GM23338 (cell line): ENCODE measurements at regions not wholly inside any gene's neighbourhood (a gene's known extent, or its start where the extent isn't known, plus 50 kb on each side); places are given as distances from the start of the nearest gene placed in this dataset.

Source experiments
- CREB1 ChIP-seq: fragments of 250-450 bp; sonication (Bioruptor Pico); IDR thresholded peaks from 2 replicates; pipeline ENCODE4 v1.5.0; 2020; ENCODE audit warnings: low read depth, mild to moderate bottlenecking, moderate library complexity
- EZH2 ChIP-seq: fragments of 200-600 bp; sonication (generic); IDR thresholded peaks from one replicate; pipeline ENCODE4 v1.8.0; 2017; ENCODE audit warnings: antibody characterized with exemption, mild to moderate bottlenecking, low read depth; ENCODE audit not compliant: unreplicated experiment
- EZH2phosphoT487 ChIP-seq: fragments of 200-600 bp; sonication (generic); IDR thresholded peaks from one replicate; pipeline ENCODE4 v1.8.1; 2018; ENCODE audit warnings: antibody characterized with exemption; ENCODE audit not compliant: unreplicated experiment
- JUNB ChIP-seq: IDR thresholded peaks from one replicate; pipeline ENCODE4 v1.6.1; 2016; ENCODE audit warnings: antibody characterized with exemption; ENCODE audit not compliant: unreplicated experiment
- NANOG ChIP-seq: IDR thresholded peaks from 2 replicates; pipeline ENCODE4 v1.6.1; 2016; ENCODE audit warnings: antibody characterized with exemption, borderline replicate concordance
- POLR2AphosphoS5 ChIP-seq: IDR thresholded peaks from 2 replicates; pipeline ENCODE4 v1.6.1; 2016; ENCODE audit warnings: antibody characterized with exemption, low read depth
- STAT1 ChIP-seq: IDR thresholded peaks from one replicate; pipeline ENCODE4 v1.6.1; 2016; ENCODE audit warnings: antibody characterized with exemption; ENCODE audit not compliant: unreplicated experiment
- TF ChIP-seq, protein P1 (sequence below), 2 experiments: fragments of 200-600 bp in 1 of 2; sonication (generic) in 1 of 2; conservative IDR thresholded peaks; 2 replicates each; pipeline versions ENCODE4 v1.5.1 to v1.6.1; 2016 to 2017; ENCODE audit warnings: antibody characterized with exemption in 2 of 2, low read depth in 2 of 2, mild to moderate bottlenecking in 2 of 2, moderate library complexity in 1 of 2
- TF ChIP-seq, protein P2 (sequence below): IDR thresholded peaks from one replicate; pipeline ENCODE4 v1.6.1; 2018; ENCODE audit warnings: antibody characterized with exemption; ENCODE audit not compliant: unreplicated experiment
- TF ChIP-seq, protein P3 (sequence below): fragments of 250-450 bp; sonication (Bioruptor Pico); IDR thresholded peaks from 2 replicates; pipeline ENCODE4 v1.5.0; 2020; ENCODE audit warnings: mild to moderate bottlenecking, moderate library complexity
- TF ChIP-seq, protein P4 (sequence below): IDR thresholded peaks from 2 replicates; pipeline ENCODE4 v1.6.1; 2016; ENCODE audit warnings: antibody characterized with exemption

DNA sequence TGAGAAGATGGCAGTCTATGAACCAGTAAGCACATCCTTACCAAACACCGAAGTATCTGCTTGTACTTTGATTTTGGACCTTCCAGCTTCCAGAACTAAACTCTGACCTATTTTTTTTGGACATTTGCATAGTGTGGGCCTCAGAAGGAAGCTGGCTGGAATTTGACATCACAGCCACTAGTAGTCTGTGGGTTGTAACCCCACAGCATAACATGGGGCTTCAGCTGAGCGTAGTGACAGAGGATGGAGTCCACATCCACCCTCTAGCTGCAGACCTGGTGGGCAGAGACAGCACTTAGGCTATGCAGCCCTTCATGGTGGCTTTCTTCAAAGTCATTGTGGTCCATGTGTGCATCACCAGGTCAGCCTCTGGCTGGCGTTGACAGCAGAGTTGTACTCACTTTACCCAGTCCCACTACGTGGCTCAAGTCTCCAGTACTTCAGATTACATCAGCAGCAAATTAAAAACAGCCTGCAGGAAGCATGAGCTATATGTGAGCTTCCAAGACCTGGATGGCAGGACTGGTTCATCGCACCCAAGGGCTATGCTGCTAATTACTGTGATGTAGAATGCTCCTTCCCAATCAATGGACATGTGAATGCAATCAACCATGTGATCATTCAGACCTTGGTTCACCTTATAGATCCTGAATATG, 58.6 kb upstream of the VPREB1 start:
- TF ChIP-seq, protein P1, sequence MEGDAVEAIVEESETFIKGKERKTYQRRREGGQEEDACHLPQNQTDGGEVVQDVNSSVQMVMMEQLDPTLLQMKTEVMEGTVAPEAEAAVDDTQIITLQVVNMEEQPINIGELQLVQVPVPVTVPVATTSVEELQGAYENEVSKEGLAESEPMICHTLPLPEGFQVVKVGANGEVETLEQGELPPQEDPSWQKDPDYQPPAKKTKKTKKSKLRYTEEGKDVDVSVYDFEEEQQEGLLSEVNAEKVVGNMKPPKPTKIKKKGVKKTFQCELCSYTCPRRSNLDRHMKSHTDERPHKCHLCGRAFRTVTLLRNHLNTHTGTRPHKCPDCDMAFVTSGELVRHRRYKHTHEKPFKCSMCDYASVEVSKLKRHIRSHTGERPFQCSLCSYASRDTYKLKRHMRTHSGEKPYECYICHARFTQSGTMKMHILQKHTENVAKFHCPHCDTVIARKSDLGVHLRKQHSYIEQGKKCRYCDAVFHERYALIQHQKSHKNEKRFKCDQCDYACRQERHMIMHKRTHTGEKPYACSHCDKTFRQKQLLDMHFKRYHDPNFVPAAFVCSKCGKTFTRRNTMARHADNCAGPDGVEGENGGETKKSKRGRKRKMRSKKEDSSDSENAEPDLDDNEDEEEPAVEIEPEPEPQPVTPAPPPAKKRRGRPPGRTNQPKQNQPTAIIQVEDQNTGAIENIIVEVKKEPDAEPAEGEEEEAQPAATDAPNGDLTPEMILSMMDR (conservative IDR thresholded peaks at IDR 0.05; ENCODE audit: low read depth in 2 of 2) = no peak
- TF ChIP-seq, protein P2, sequence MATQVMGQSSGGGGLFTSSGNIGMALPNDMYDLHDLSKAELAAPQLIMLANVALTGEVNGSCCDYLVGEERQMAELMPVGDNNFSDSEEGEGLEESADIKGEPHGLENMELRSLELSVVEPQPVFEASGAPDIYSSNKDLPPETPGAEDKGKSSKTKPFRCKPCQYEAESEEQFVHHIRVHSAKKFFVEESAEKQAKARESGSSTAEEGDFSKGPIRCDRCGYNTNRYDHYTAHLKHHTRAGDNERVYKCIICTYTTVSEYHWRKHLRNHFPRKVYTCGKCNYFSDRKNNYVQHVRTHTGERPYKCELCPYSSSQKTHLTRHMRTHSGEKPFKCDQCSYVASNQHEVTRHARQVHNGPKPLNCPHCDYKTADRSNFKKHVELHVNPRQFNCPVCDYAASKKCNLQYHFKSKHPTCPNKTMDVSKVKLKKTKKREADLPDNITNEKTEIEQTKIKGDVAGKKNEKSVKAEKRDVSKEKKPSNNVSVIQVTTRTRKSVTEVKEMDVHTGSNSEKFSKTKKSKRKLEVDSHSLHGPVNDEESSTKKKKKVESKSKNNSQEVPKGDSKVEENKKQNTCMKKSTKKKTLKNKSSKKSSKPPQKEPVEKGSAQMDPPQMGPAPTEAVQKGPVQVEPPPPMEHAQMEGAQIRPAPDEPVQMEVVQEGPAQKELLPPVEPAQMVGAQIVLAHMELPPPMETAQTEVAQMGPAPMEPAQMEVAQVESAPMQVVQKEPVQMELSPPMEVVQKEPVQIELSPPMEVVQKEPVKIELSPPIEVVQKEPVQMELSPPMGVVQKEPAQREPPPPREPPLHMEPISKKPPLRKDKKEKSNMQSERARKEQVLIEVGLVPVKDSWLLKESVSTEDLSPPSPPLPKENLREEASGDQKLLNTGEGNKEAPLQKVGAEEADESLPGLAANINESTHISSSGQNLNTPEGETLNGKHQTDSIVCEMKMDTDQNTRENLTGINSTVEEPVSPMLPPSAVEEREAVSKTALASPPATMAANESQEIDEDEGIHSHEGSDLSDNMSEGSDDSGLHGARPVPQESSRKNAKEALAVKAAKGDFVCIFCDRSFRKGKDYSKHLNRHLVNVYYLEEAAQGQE = no peak
- TF ChIP-seq EZH2 (no peak), POLR2AphosphoS5 (no peak), EZH2phosphoT487 (no peak), CREB1 (CRISPR knock-in tag) (no peak), JUNB (no peak), NANOG (no peak), STAT1 (no peak)
- TF ChIP-seq, protein P3, sequence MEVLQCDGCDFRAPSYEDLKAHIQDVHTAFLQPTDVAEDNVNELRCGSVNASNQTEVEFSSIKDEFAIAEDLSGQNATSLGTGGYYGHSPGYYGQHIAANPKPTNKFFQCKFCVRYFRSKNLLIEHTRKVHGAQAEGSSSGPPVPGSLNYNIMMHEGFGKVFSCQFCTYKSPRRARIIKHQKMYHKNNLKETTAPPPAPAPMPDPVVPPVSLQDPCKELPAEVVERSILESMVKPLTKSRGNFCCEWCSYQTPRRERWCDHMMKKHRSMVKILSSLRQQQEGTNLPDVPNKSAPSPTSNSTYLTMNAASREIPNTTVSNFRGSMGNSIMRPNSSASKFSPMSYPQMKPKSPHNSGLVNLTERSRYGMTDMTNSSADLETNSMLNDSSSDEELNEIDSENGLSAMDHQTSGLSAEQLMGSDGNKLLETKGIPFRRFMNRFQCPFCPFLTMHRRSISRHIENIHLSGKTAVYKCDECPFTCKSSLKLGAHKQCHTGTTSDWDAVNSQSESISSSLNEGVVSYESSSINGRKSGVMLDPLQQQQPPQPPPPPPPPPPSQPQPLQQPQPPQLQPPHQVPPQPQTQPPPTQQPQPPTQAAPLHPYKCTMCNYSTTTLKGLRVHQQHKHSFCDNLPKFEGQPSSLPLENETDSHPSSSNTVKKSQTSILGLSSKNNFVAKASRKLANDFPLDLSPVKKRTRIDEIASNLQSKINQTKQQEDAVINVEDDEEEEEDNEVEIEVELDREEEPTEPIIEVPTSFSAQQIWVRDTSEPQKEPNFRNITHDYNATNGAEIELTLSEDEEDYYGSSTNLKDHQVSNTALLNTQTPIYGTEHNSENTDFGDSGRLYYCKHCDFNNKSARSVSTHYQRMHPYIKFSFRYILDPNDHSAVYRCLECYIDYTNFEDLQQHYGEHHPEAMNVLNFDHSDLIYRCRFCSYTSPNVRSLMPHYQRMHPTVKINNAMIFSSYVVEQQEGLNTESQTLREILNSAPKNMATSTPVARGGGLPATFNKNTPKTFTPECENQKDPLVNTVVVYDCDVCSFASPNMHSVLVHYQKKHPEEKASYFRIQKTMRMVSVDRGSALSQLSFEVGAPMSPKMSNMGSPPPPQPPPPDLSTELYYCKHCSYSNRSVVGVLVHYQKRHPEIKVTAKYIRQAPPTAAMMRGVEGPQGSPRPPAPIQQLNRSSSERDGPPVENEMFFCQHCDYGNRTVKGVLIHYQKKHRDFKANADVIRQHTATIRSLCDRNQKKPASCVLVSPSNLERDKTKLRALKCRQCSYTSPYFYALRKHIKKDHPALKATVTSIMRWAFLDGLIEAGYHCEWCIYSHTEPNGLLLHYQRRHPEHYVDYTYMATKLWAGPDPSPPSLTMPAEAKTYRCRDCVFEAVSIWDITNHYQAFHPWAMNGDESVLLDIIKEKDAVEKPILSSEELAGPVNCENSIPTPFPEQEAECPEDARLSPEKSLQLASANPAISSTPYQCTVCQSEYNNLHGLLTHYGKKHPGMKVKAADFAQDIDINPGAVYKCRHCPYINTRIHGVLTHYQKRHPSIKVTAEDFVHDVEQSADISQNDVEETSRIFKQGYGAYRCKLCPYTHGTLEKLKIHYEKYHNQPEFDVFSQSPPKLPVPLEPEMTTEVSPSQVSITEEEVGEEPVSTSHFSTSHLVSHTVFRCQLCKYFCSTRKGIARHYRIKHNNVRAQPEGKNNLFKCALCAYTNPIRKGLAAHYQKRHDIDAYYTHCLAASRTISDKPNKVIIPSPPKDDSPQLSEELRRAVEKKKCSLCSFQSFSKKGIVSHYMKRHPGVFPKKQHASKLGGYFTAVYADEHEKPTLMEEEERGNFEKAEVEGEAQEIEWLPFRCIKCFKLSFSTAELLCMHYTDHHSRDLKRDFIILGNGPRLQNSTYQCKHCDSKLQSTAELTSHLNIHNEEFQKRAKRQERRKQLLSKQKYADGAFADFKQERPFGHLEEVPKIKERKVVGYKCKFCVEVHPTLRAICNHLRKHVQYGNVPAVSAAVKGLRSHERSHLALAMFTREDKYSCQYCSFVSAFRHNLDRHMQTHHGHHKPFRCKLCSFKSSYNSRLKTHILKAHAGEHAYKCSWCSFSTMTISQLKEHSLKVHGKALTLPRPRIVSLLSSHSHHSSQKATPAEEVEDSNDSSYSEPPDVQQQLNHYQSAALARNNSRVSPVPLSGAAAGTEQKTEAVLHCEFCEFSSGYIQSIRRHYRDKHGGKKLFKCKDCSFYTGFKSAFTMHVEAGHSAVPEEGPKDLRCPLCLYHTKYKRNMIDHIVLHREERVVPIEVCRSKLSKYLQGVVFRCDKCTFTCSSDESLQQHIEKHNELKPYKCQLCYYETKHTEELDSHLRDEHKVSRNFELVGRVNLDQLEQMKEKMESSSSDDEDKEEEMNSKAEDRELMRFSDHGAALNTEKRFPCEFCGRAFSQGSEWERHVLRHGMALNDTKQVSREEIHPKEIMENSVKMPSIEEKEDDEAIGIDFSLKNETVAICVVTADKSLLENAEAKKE = no peak
- TF ChIP-seq, protein P4, sequence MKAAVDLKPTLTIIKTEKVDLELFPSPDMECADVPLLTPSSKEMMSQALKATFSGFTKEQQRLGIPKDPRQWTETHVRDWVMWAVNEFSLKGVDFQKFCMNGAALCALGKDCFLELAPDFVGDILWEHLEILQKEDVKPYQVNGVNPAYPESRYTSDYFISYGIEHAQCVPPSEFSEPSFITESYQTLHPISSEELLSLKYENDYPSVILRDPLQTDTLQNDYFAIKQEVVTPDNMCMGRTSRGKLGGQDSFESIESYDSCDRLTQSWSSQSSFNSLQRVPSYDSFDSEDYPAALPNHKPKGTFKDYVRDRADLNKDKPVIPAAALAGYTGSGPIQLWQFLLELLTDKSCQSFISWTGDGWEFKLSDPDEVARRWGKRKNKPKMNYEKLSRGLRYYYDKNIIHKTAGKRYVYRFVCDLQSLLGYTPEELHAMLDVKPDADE = no peak
